T-helper 2 cell (primary cell): ENCODE measurements at regions not wholly inside any gene's neighbourhood (a gene's known extent, or its start where the extent isn't known, plus 50 kb on each side); places are given as distances from the start of the nearest gene placed in this dataset.
"Not testable (repeated sequence)": the region's sequence is repeated elsewhere in the genome, so short reads cannot be mapped to it uniquely, and the experiment has no call there.

Experiments
- DNase-seq, 5 experiments: peaks; one replicate each; pipeline versions ENCODE4 v3.0.0 to v3.0.0-alpha.2; 2012 to 2022

GRCh38 chr1:209157546-209158249 is 425.8 kb upstream of the CAMK1G start:
- DNase-seq, result no peak

GRCh38 chr1:209158851-209159250 is 424.7 kb upstream of the CAMK1G start:
- no peak for DNase-seq

- no peak for DNase-seq
Observed at GRCh38 chr1:209160230-209160629, 423.3 kb upstream of the CAMK1G start.

GRCh38 chr1:209162651-209163050 is 420.9 kb upstream of the CAMK1G start:
- no peak for DNase-seq

GRCh38 chr1:209168204-209168603 is 415.3 kb upstream of the CAMK1G start:
- no peak for DNase-seq

- DNase-seq, result no peak
Observed at GRCh38 chr1:209171151-209171550, 412.4 kb upstream of the CAMK1G start.

- DNase-seq, result no peak
Observed at GRCh38 chr1:209172286-209172685, 411.2 kb upstream of the CAMK1G start.

GRCh38 chr1:209172792-209173542 is 410.5 kb upstream of the CAMK1G start:
- DNase-seq, result not testable (repeated sequence)

- not testable (repeated sequence) for DNase-seq
Observed at GRCh38 chr1:209173796-209174195, 409.7 kb upstream of the CAMK1G start.

GRCh38 chr1:209176866-209177430 is 406.6 kb upstream of the CAMK1G start:
- no peak for DNase-seq

GRCh38 chr1:209183195-209183594 is 400.3 kb upstream of the CAMK1G start:
- DNase-seq, result no peak

- DNase-seq, result no peak
Observed at GRCh38 chr1:209187589-209187988, 395.9 kb upstream of the CAMK1G start.

GRCh38 chr1:209190591-209191261 is 392.8 kb upstream of the CAMK1G start:
- DNase-seq, result peak in 1 of 5 experiments; percentile 18

- no peak for DNase-seq
Observed at GRCh38 chr1:209191262-209191634, 392.3 kb upstream of the CAMK1G start.

- no peak for DNase-seq
Observed at GRCh38 chr1:209196140-209196539, 387.4 kb upstream of the CAMK1G start.

GRCh38 chr1:209198961-209199750 is 384.4 kb upstream of the CAMK1G start:
- DNase-seq, result no peak

- no peak for DNase-seq
Observed at GRCh38 chr1:209199822-209200221, 383.7 kb upstream of the CAMK1G start.

- DNase-seq, result not testable (repeated sequence)
Observed at GRCh38 chr1:209202321-209202720, 381.2 kb upstream of the CAMK1G start.

GRCh38 chr1:209202830-209203532 is 380.5 kb upstream of the CAMK1G start:
- peak in 1 of 5 experiments; percentile 30 for DNase-seq

- no peak for DNase-seq
Observed at GRCh38 chr1:209203533-209203895, 380.0 kb upstream of the CAMK1G start.

- no peak for DNase-seq
Observed at GRCh38 chr1:209205039-209205438, 378.5 kb upstream of the CAMK1G start.

GRCh38 chr1:209207126-209207700 is 376.3 kb upstream of the CAMK1G start:
- DNase-seq, result no peak
